ENCODE measurements at regions not wholly inside any gene's neighbourhood (a gene's known extent, or its start where the extent isn't known, plus 50 kb on each side); places are given as distances from the start of the nearest gene placed in this dataset.

DNA sequence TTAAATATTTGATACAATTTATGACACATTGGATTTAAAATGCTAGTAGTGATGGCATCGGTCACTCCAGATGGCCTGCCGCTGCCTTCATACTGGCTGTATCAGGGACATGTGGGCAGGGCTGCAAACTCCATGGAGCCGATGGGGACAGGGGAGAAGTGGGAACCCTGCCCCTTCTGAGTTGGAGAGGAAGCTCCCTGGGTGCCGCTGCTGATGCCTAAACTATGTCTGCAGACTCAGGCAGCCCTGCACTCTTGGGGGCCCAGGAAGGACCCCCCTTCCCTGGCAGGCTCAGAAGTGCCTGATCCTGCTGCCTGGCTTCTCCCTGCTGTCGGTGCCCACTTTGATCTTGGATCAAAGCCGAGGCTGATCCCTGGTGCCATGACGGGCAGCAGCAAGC lies 1522.1 kb downstream of the OTOL1 start:
- TF ChIP-seq EP300 (IDR thresholded peaks at IDR 0.05) = no peak
- TF ChIP-seq CTCF (IDR thresholded peaks at IDR 0.05) = no peak
- TF ChIP-seq POLR2A (IDR thresholded peaks at IDR 0.05) = no peak

All from tibial nerve (tissue), 4 donors.